PC-9 (cell line): ENCODE measurements at regions not wholly inside any gene's neighbourhood (a gene's known extent, or its start where the extent isn't known, plus 50 kb on each side); places are given as distances from the start of the nearest gene placed in this dataset.

Experiments used
- BruUV-seq: library from RNA; stranded (reverse); fragments of 400-500 nt; replicated peaks from 2 replicates; lab custom pipeline; 2021; lab: Mats Ljungman, UMichigan
- CTCF ChIA-PET: fragments of 300-600 bp; sonication (Branson Sonifier 250); formaldehyde crosslinking; loops from one replicate; lab custom pipeline; 2022; ENCODE audit warnings: antibody characterized with exemption; lab: Charles Lee
- POLR2A ChIA-PET: fragments of 300-600 bp; sonication (Branson Sonifier 250); formaldehyde crosslinking; loops from one replicate; lab custom pipeline; 2022; ENCODE audit warnings: antibody characterized with exemption; ENCODE audit not compliant: unreplicated experiment; lab: Charles Lee
- DNase-seq, 2 experiments: peaks; one replicate each; pipeline versions ENCODE4 v3.0.0 to v3.0.0-alpha.2; 2015 to 2022; ENCODE audit warnings: mixed read lengths in 1 of 2
- H2AFZ ChIP-seq: fragments of 200-600 bp; sonication (generic); 2 replicates; pipeline ENCODE4 v1.8.1; 2017; ENCODE audit warnings: antibody characterized with exemption
- H3F3A ChIP-seq: fragments of 200-600 bp; sonication (generic); 2 replicates; pipeline ENCODE4 v1.8.1; 2017; ENCODE audit warnings: antibody characterized with exemption, mild to moderate bottlenecking, low read depth; ENCODE audit not compliant: insufficient read depth
- H3K27ac ChIP-seq: fragments of 200-600 bp; sonication (generic); 2 replicates; pipeline ENCODE4 v1.6.1; 2016; ENCODE audit warnings: mixed run types
- H3K27me3 ChIP-seq: fragments of 200-600 bp; sonication (generic); 2 replicates; pipeline ENCODE4 v1.6.1; 2016; ENCODE audit warnings: low read depth, mixed run types; ENCODE audit not compliant: insufficient read depth
- H3K36me3 ChIP-seq: fragments of 200-600 bp; sonication (generic); 2 replicates; pipeline ENCODE4 v1.6.1; 2016; ENCODE audit warnings: low read depth, mixed run types
- H3K4me1 ChIP-seq: fragments of 200-600 bp; sonication (generic); replicated peaks from 2 replicates; pipeline ENCODE4 v1.6.1; 2016; ENCODE audit warnings: mixed run types; ENCODE audit not compliant: insufficient read depth
- H3K4me2 ChIP-seq: fragments of 200-600 bp; sonication (generic); 2 replicates; pipeline ENCODE4 v1.6.1; 2017; ENCODE audit warnings: mixed run types
- H3K4me3 ChIP-seq: fragments of 200-600 bp; sonication (generic); 2 replicates; pipeline ENCODE4 v1.6.1; 2016; ENCODE audit warnings: mixed run types
- H3K79me2 ChIP-seq: fragments of 200-600 bp; sonication (generic); 2 replicates; pipeline ENCODE4 v1.6.1; 2017; ENCODE audit warnings: low read depth, mixed run types
- H3K9me2 ChIP-seq: fragments of 200-600 bp; sonication (generic); 2 replicates; pipeline ENCODE4 v1.8.1; 2017; ENCODE audit warnings: mild to moderate bottlenecking; ENCODE audit not compliant: insufficient read depth
- H3K9me3 ChIP-seq: fragments of 200-600 bp; sonication (generic); 2 replicates; pipeline ENCODE4 v1.8.1; 2016; ENCODE audit warnings: low read depth; ENCODE audit not compliant: insufficient read depth
- H4K20me1 ChIP-seq: fragments of 200-600 bp; sonication (generic); 2 replicates; pipeline ENCODE4 v1.8.1; 2017; ENCODE audit not compliant: insufficient read depth
- CTCF ChIP-seq: fragments of 200-600 bp; sonication (generic); conservative IDR thresholded peaks from 2 replicates; pipeline ENCODE4 v1.6.1; 2017; ENCODE audit warnings: mixed run types, antibody characterized with exemption, mild to moderate bottlenecking, moderate library complexity
- EZH2 ChIP-seq: fragments of 200-600 bp; sonication (generic); IDR thresholded peaks from 2 replicates; pipeline ENCODE4 v1.8.0; 2017; ENCODE audit warnings: antibody characterized with exemption, low read depth
- intact Hi-C: fragments of 100-400 bp; cut with micrococcal nuclease; formaldehyde crosslinking; loops from one replicate; pipeline ENCODE4 v1.10.0; 2022; ENCODE audit not compliant: unreplicated experiment

DNA sequence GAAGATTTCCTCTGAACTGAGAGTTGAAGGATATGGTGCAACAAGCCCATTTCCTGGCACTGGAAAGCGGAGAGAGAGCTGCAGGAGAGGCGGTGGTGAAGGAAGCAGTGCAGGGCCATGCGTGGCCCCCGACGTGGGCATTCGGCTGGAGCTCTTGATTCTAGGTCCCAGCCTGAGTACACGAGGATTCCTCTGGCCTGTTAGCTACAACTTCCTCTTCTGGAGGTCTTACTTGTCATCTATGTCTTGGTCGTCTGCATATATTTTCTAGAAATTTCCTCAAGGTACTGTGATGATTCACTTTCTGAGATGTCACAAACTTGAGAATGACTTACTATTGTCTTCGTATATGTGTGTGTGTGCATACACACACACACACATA, 59.2 kb upstream of the JAZF1 start:
- H2AFZ ChIP-seq = no peak overlapping the region
- no peaks in the 10 kb centered on the region for H4K20me1 ChIP-seq
- no peak overlapping the region for H3K4me3 ChIP-seq
- no peaks in the 10 kb centered on the region for H3K79me2 ChIP-seq
- no peak overlapping the region for H3K4me2 ChIP-seq
- no peaks in the 10 kb centered on the region for H3K27me3 ChIP-seq
- no peak for DNase-seq
- no peaks in the 10 kb centered on the region for H3K9me2 ChIP-seq
- no peak for TF ChIP-seq EZH2
- TF ChIP-seq CTCF = no peak
- H3K36me3 ChIP-seq = no peaks in the 10 kb centered on the region
- ChIA-PET CTCF (no interaction called here), POLR2A (no interaction called here)
- no TSS peak for BruUV-seq
- intact Hi-C loops = no loop called here
- H3F3A ChIP-seq = no peaks in the 10 kb centered on the region
- H3K27ac ChIP-seq = no peak overlapping the region
- no peaks in the 10 kb centered on the region for H3K4me1 ChIP-seq
- H3K9me3 ChIP-seq = no peaks in the 10 kb centered on the region

GRCh38 chr7:28240481-28240880, 59.9 kb upstream of the JAZF1 start:
- Histone ChIP-seq H3K79me2 (no peaks in the 10 kb centered on the region), H2AFZ (no peak overlapping the region)

DNA sequence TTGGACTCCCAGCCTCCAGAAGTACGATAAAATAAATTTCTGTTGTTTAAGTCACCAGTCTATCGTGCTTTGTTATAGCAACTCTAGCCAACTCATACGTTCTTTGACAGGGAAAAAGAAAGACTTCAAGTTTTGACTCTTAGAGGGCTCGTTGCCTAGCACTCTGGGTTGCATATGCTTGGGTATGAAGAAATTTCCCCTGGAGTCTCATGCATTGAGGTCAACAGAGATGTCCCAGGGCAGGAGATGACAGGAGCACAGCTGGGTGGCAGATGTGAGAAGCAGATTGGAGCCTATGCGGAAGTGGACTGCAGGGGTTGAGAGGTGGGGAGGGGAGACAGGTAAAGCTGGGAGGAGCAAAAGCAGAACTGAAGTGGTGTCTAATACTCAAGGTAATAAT, 63.3 kb upstream of the JAZF1 start:
- H4K20me1 ChIP-seq = no peaks in the 10 kb centered on the region
- no peak for TF ChIP-seq CTCF
- no peak for TF ChIP-seq EZH2
- no peaks in the 10 kb centered on the region for H3F3A ChIP-seq
- no peak overlapping the region for H3K27ac ChIP-seq
- intact Hi-C loops = no loop called here
- no peaks in the 10 kb centered on the region for H3K9me3 ChIP-seq
- H3K79me2 ChIP-seq = no peaks in the 10 kb centered on the region
- H3K4me2 ChIP-seq = no peak overlapping the region
- H3K4me1 ChIP-seq = no peaks in the 10 kb centered on the region
- BruUV-seq = no TSS peak
- H2AFZ ChIP-seq = no peak overlapping the region
- ChIA-PET POLR2A (no interaction called here), CTCF (no interaction called here)
- no peaks in the 10 kb centered on the region for H3K9me2 ChIP-seq
- no peak for DNase-seq
- no peaks in the 10 kb centered on the region for H3K27me3 ChIP-seq
- H3K4me3 ChIP-seq = no peak overlapping the region
- H3K36me3 ChIP-seq = no peaks in the 10 kb centered on the region

More at GRCh38 chr7:28240481-28240880, 59.9 kb upstream of the JAZF1 start:
- no TSS peak for BruUV-seq
- no peaks in the 10 kb centered on the region for H3F3A ChIP-seq
- DNase-seq = no peak
- H3K4me2 ChIP-seq = no peak overlapping the region
- no peak for TF ChIP-seq CTCF
- TF ChIP-seq EZH2 = no peak
- no peaks in the 10 kb centered on the region for H3K27me3 ChIP-seq
- POLR2A ChIA-PET = no interaction called here
- no peaks in the 10 kb centered on the region for H3K9me2 ChIP-seq
- no peaks in the 10 kb centered on the region for H3K9me3 ChIP-seq
- no peak overlapping the region for H3K4me3 ChIP-seq
- CTCF ChIA-PET = no interaction called here
- H3K36me3 ChIP-seq = no peaks in the 10 kb centered on the region
- no peaks in the 10 kb centered on the region for H4K20me1 ChIP-seq
- intact Hi-C loops = no loop called here
- no peak overlapping the region for H3K27ac ChIP-seq
- no peaks in the 10 kb centered on the region for H3K4me1 ChIP-seq
